ENCODE measurements at regions not wholly inside any gene's neighbourhood (a gene's known extent, or its start where the extent isn't known, plus 50 kb on each side); places are given as distances from the start of the nearest gene placed in this dataset.

DNA sequence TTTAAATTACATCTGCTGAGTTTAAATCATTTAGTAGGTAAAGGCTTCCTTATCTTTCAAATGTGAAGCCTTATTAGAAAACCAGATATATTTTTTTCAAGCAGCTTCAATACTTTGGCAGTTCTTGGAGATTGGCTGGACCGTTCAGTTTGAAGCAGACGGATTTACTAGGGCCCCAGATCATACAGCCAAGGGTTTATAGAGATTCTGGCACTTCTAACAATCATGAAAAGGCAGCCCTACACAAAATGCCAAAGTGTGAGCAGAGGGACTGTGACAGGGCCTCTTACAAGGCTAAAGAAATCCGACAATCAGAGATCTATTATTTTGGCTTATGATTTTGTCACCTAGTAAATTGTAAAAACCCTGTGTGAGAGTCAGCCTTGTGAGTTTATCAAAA, 162.8 kb upstream of the SLC38A2 start:
- peaks cover 11% of the 10 kb centered on the region; the same call in 2 of the 3 replicates for H3K4me1 ChIP-seq
- POLR2A ChIA-PET = no interaction called here
- 94% methylated on average over 3 of the region's 3 CpGs for WGBS (ENCODE audit: missing lambda C conversion rate)
- ATAC-seq (no peak), DNase-seq (ENCODE audit: low read depth in 1 of 2, low spot score in 1 of 2) (no peak), FAIRE-seq (no peak)
- peak overlapping the region in 1 of 2 experiments; percentile 61; a peak in 3 of 6 replicates for H3K27ac ChIP-seq
- no peak overlapping the region for H3K4me2 ChIP-seq
- H3K4me3 ChIP-seq = no peak overlapping the region
- no peaks in the 10 kb centered on the region for H3K9me3 ChIP-seq
- CTCF ChIA-PET = interaction anchor here (4.0 kb wide), 1 partner anchor 10 kb away, joined by 12 read pairs; no protein-coding TSS in a partner anchor
- TF ChIP-seq FOSL2 (IDR thresholded peaks at IDR 0.05) = no peak
- TF ChIP-seq FOSL2 (CRISPR knock-in tag; IDR thresholded peaks at IDR 0.05) = no peak

DNA sequence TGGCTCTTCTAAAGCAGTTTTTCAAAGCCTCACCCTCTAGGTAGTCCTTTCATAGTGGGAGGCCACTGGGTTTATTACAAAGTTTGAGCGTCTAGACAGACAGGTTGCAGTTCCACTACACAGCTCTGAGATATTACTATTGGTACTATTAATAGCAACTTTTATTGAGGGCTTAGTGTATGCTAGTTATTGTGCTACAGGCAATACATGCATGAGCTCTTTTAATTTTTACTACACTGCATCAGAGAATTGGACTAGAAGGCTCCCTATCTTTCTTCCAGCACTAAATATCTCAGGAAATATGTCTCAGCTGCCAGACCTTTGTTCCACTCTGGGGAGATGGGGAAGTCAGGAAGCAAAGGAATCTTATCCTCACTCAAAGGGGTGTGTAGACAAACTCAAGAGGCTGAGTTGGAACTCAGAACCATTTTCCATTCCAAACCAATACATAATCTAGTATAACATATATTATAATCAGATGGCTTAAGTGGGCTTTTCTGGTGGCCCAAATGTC, 161.8 kb upstream of the SLC38A2 start:
- H3K4me3 ChIP-seq = no peak overlapping the region
- CTCF ChIA-PET = interaction anchor here (0.5 to 4.0 kb wide), 3 partner anchors 9 to 789 kb away, joined by 3 to 12 read pairs (median 4); no protein-coding TSS in a partner anchor
- FAIRE-seq (no peak), ATAC-seq (no peak), DNase-seq (ENCODE audit: low read depth in 1 of 2, low spot score in 1 of 2) (no peak)
- WGBS (ENCODE audit: missing lambda C conversion rate) = 90% methylated on average over 1 of the region's 1 CpG
- TF ChIP-seq KDM1A (IDR thresholded peaks at IDR 0.05; ENCODE audit: low read depth) (no peak), REST (IDR thresholded peaks at IDR 0.05) (no peak), FOSL2 (IDR thresholded peaks at IDR 0.05) (no peak), FOSL2 (CRISPR knock-in tag; IDR thresholded peaks at IDR 0.05) (no peak), NPAS2 (CRISPR knock-in tag; IDR thresholded peaks at IDR 0.05; ENCODE audit: borderline replicate concordance) (no peak), SREBF2 (IDR thresholded peaks at IDR 0.05) (no peak), MAZ (IDR thresholded peaks at IDR 0.05; ENCODE audit: borderline replicate concordance, low read depth, low read length) (no peak), TP53 (CRISPR knock-in tag; IDR thresholded peaks at IDR 0.05) (no peak), EP300 (IDR thresholded peaks at IDR 0.05) (no peak), EHF (CRISPR knock-in tag; IDR thresholded peaks at IDR 0.05) (no peak), GATA3 (IDR thresholded peaks at IDR 0.05; ENCODE audit: borderline replicate concordance) (no peak)
- TF ChIP-seq, protein P1, sequence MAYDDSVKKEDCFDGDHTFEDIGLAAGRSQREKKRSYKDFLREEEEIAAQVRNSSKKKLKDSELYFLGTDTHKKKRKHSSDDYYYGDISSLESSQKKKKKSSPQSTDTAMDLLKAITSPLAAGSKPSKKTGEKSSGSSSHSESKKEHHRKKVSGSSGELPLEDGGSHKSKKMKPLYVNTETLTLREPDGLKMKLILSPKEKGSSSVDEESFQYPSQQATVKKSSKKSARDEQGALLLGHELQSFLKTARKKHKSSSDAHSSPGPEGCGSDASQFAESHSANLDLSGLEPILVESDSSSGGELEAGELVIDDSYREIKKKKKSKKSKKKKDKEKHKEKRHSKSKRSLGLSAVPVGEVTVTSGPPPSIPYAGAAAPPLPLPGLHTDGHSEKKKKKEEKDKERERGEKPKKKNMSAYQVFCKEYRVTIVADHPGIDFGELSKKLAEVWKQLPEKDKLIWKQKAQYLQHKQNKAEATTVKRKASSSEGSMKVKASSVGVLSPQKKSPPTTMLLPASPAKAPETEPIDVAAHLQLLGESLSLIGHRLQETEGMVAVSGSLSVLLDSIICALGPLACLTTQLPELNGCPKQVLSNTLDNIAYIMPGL (CRISPR knock-in tag; IDR thresholded peaks at IDR 0.05; ENCODE audit: borderline replicate concordance) = no peak
- no peak overlapping the region for H3K27ac ChIP-seq
- no peaks in the 10 kb centered on the region for H3K9me3 ChIP-seq
- no peak overlapping the region for H3K4me2 ChIP-seq
- peaks cover 11% of the 10 kb centered on the region; the same call in 2 of the 3 replicates for H3K4me1 ChIP-seq
- POLR2A ChIA-PET = no interaction called here

GRCh38 chr12:46533723-46534122, 161.2 kb upstream of the SLC38A2 start:
- FAIRE-seq (no peak), DNase-seq (ENCODE audit: low read depth in 1 of 2, low spot score in 1 of 2) (no peak), ATAC-seq (no peak)
- 84% methylated on average over 2 of the region's 2 CpGs for WGBS (ENCODE audit: missing lambda C conversion rate)
- Histone ChIP-seq H3K4me1 (peaks cover 11% of the 10 kb centered on the region; the same call in 2 of the 3 replicates), H3K4me3 (no peak overlapping the region), H3K27ac (no peak overlapping the region), H3K4me2 (no peak overlapping the region), H3K9me3 (0 out of 3 replicates have a peak, but pooled peaks cover 4% of the 10 kb centered on the region)
- POLR2A ChIA-PET = no interaction called here
- CTCF ChIA-PET = interaction anchor here (0.5 to 4.0 kb wide), 3 partner anchors 8 to 788 kb away, joined by 3 to 12 read pairs (median 4); no protein-coding TSS in a partner anchor
- TF ChIP-seq MAFK (IDR thresholded peaks at IDR 0.05; ENCODE audit: partially characterized antibody) (no peak), CBX8 (IDR thresholded peaks at IDR 0.05) (no peak), MAZ (IDR thresholded peaks at IDR 0.05; ENCODE audit: borderline replicate concordance, low read depth, low read length) (no peak), HOXB5 (CRISPR knock-in tag; IDR thresholded peaks at IDR 0.05) (no peak), CHD4 (IDR thresholded peaks at IDR 0.05; ENCODE audit: borderline replicate concordance) (no peak), NR3C1 (IDR thresholded peaks at IDR 0.05) (no peak), NFE2L2 (conservative IDR thresholded peaks at IDR 0.05; ENCODE audit: low read length) (no peak), HDAC2 (IDR thresholded peaks at IDR 0.05) (no peak), ESRRA (IDR thresholded peaks at IDR 0.05; ENCODE audit: borderline replicate concordance, low read length) (no peak), RNF2 (IDR thresholded peaks at IDR 0.05; ENCODE audit: borderline replicate concordance, low read depth) (no peak), EHMT2 (IDR thresholded peaks at IDR 0.05; ENCODE audit: low read depth) (no peak), RARB (CRISPR knock-in tag; IDR thresholded peaks at IDR 0.05) (no peak)
- TF ChIP-seq, protein P2, sequence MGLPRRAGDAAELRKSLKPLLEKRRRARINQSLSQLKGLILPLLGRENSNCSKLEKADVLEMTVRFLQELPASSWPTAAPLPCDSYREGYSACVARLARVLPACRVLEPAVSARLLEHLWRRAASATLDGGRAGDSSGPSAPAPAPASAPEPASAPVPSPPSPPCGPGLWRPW (IDR thresholded peaks at IDR 0.05) = no peak
- TF ChIP-seq, protein P3, sequence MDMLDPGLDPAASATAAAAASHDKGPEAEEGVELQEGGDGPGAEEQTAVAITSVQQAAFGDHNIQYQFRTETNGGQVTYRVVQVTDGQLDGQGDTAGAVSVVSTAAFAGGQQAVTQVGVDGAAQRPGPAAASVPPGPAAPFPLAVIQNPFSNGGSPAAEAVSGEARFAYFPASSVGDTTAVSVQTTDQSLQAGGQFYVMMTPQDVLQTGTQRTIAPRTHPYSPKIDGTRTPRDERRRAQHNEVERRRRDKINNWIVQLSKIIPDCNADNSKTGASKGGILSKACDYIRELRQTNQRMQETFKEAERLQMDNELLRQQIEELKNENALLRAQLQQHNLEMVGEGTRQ (IDR thresholded peaks at IDR 0.05) = no peak

Data from A549 (cell line).